ENCODE measurements at regions not wholly inside any gene's neighbourhood (a gene's known extent, or its start where the extent isn't known, plus 50 kb on each side); places are given as distances from the start of the nearest gene placed in this dataset.
"Not testable (repeated sequence)": the region's sequence is repeated elsewhere in the genome, so short reads cannot be mapped to it uniquely, and the experiment has no call there.

GRCh38 chr18:14336017-14336416 is 203.8 kb upstream of the ZNF519 start:
- not testable (repeated sequence) for DNase-seq

DNA sequence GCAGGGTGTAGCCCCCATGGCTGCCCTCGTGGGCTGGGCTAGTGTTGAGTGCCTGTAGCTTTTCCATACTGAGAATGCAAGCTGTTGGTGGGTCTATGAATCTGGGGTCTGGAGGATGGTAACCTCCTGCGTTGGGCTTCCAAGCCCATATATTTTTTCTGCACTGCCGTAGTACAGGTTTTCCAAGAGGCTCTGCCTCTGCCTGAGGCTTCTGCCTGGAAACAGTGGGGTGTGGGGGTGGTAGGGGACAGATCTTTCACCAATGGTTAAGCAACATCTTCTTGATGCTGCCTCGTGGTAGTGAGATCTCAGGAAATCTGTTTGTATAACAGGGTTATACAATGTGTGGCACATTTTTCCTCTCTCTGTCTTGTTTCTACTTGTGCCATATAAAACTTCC is 189.0 kb upstream of the ZNF519 start:
- not testable (repeated sequence) for DNase-seq

DNA sequence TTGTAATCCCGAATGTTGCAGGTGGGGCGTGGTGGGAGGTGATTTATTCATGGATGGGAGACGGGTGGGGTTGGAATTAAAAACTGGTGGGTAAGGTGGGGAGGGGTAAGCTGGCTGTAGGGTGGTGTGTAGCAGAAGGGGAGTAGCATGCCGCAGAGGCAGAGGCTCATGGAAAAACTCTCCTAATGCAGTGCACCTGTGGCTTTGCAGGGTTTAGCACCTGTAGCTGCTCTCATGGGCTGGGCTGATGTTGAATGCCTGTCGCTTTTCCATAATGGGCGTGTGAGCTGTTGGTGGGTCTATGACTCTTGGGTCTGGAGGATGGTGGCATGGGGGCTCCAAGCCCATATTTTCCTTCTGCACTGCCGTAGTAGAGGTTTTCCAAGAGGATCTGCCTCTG is 169.0 kb upstream of the ZNF519 start:
- DNase-seq = not testable (repeated sequence)

GRCh38 chr18:14295081-14295480 is 162.8 kb upstream of the ZNF519 start:
- not testable (repeated sequence) for DNase-seq

GRCh38 chr18:14285053-14285452 is 152.8 kb upstream of the ZNF519 start:
- no peak for DNase-seq

GRCh38 chr18:14275391-14275790 is 143.2 kb upstream of the ZNF519 start:
- not testable (repeated sequence) for DNase-seq

GRCh38 chr18:14265637-14266410 is 133.6 kb upstream of the ZNF519 start:
- not testable (repeated sequence) for DNase-seq

GRCh38 chr18:14262786-14263185 is 130.6 kb upstream of the ZNF519 start:
- not testable (repeated sequence) for DNase-seq

DNA sequence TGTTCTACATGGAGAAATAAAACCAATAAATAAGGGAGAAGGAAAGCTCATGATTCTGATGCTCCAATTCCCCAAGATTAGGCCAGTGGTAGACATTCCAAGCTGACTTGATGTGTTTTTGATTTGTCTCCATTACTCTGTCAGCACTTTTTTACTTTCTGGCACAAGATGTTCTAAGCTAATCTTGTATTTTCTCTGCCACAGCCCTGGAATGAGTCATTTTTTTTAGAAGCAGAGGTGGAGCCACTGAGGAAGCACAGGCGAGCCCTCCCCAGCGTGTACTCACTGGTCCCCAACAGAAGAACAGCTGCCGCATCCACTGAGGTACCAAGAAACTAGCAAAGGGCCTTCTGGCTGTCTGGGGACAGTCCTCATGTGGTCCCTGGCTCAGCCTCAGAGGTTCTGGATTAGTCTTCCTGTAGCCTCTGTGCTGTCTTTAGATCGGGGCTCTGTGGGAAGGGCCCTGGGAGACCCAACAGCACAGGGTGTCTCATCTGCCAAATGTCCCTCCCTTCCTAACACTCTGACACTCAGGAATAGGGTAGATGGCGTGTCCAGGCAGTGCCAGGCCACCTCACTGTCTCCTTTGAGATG is 117.9 kb upstream of the ZNF519 start:
- DNase-seq = not testable (repeated sequence)

GRCh38 chr18:14239224-14239623 is 107.0 kb upstream of the ZNF519 start:
- not testable (repeated sequence) for DNase-seq

DNA sequence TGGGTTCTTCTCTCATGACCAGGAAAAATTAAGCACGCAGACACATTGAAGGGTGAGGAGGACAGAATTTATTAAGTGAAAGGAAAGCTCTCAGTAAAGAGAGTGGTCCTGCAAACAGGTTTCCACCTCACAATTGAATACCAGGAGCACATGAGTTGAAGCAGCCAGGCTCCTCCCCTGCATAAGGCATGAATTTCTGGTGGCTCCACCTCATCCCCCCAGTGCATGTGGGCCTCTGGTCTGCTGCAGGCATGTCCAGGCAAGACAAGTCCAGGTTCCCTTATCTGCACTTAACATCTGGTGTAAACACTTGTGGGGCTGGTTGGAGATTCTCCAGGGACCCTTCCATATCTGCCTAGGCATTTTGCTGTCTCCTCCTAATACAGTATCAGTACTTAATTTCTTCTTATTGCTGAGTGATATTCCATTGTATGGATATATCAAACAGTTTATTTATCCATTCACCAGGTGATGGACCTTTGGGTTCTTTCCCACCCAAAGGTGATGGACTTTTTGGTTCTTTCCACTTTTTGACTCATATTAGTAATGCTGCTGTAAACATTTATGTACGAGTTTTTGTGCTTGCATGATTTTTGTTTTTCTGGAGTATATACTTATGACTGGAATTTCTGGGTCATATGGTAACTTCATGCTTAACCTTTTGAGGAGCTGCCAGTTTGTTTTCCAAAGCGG is 104.3 kb upstream of the ZNF519 start:
- DNase-seq = not testable (repeated sequence)

DNA sequence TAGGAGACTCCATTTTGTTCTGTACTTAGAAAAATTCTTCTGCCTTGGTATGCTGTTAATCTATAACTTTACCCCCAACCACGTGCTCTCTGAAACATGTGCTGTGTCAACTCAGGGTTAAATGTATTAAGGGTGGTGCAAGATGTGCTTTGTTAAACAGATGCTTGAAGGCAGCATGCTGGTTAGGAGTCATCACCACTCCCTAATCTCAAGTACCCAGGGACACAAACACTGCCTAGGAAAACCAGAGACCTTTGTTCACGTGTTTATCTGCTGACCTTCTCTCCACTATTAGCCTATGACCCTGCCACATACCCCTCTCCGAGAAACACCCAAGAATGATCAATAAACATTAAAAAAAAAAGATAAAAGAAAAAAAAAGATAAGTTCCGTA is 93.0 kb upstream of the ZNF519 start:
- not testable (repeated sequence) for DNase-seq

GRCh38 chr18:14224551-14225285 is 92.5 kb upstream of the ZNF519 start:
- not testable (repeated sequence) for DNase-seq

DNA sequence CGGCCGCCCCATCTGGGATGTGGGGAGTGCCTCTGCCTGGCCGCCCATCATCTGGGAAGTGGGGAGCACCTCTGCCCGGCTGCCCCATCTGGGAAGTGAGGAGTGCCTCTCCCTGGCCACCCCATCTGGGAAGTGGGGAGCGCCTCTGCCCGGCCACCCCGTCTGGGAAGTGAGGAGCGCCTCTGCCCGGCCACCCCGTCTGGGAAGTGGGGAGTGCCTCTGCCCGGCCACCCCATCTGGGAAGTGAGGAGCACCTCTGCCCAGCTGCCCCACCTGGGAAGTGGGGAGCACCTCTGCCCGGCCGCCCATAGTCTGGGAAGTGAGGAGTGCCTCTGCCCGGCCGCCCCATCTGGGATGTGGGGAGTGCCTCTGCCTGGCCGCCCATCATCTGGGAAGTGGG is 91.7 kb upstream of the ZNF519 start:
- DNase-seq = not testable (repeated sequence)

GRCh38 chr18:14223231-14223822 is 91.1 kb upstream of the ZNF519 start:
- DNase-seq = not testable (repeated sequence)

- DNase-seq = not testable (repeated sequence)
These were observed 90.4 kb upstream of the ZNF519 start for GRCh38 chr18:14222354-14223221.

DNA sequence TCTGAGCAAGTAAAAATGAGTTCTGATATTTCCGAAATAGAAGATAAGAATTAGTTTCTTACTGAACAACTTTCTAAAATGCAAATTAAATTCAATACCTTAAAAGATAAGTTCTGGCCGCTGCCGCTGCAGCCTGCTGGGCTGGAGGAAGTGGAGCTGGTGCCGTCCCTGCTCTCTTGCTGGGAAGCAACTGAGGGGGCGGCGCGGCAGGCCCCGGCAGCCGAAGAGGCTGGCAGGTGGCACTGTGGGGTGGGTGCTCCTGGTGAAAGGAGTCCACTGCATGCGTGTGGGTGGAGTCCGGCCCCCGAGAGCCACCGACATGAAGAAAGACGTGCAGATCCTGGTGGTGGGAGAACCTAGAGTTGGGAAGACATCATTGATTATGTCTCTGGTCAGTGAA is 89.5 kb upstream of the ZNF519 start:
- DNase-seq = no peak

DNA sequence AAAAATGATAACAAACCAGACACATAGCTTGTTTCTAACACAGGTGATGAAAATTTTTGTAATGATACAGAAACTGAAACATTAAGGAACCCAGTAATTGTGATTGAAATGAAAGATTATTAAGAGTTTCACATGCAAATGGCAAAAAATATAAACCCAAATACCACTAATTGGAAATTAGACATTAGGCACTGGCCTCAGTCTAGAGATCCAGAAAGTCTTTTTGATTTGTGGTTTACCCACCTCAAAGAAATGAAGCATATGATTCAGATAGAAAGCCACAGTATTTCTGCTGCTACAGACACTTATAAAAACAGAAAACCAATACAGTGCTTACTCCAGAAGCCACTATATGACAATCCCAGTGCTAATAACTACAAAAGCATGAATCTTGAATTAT is 83.7 kb upstream of the ZNF519 start:
- DNase-seq = not testable (repeated sequence)

- DNase-seq = not testable (repeated sequence)
These were observed 71.2 kb upstream of the ZNF519 start for GRCh38 chr18:14203424-14203823.

GRCh38 chr18:14190776-14191442 is 58.7 kb upstream of the ZNF519 start:
- DNase-seq = not testable (repeated sequence)

DNA sequence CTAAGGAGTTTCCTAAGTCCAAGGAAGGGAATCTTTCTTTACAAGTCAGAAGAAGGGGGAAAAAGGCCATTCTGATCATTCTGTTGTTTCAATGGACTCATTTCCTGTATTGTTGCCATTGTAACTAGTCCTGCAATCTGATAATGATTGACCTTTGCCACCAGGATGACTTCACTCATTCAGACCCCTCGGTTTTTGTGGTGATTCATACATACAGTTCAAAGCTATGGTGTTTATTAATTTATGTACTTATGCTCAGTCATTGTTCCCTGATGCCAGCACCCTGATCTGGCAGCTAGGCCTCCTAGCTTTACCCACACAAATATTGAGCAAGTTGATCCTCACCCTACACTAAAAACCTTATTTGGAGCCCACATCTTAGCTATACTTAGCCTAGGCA is 57.6 kb upstream of the ZNF519 start:
- DNase-seq = no peak

Data from right forelimb (tissue), 1 donor.